C4-2B (cell line): ENCODE measurements at regions not wholly inside any gene's neighbourhood (a gene's known extent, or its start where the extent isn't known, plus 50 kb on each side); places are given as distances from the start of the nearest gene placed in this dataset.

Experiments
- H3K27ac ChIP-seq: fragments of 450-650 bp; 2 replicates; pipeline ENCODE4 v1.5.1; 2017
- ZFX ChIP-seq: fragments of 450-650 bp; IDR thresholded peaks from 2 replicates; pipeline ENCODE4 v1.6.1; 2017
- TF ChIP-seq, protein P1 (sequence below): fragments of 450-650 bp; conservative IDR thresholded peaks from 2 replicates; pipeline ENCODE4 v1.5.1; 2017; ENCODE audit warnings: mild to moderate bottlenecking

DNA sequence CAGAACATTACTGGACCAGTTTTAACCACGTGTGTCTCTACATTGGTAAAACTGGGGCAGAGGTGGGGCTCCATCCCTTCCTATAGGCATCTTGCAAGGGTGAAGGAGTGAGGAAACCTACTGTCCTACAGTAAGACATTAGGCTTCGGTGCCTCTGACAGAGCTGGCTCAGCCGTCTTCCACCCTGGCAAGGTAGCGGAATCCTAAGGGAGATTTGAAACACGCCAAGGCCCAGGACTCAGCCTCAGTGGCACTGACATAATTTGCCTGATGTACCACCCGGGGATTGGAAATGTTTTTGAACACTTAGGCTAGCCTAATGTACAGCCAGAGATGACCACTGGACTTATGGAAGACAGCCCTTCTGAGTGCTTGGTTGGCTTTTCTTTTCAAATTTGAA, 329.7 kb upstream of the IRX1 start:
- no peak overlapping the region for H3K27ac ChIP-seq
- TF ChIP-seq, protein P1, sequence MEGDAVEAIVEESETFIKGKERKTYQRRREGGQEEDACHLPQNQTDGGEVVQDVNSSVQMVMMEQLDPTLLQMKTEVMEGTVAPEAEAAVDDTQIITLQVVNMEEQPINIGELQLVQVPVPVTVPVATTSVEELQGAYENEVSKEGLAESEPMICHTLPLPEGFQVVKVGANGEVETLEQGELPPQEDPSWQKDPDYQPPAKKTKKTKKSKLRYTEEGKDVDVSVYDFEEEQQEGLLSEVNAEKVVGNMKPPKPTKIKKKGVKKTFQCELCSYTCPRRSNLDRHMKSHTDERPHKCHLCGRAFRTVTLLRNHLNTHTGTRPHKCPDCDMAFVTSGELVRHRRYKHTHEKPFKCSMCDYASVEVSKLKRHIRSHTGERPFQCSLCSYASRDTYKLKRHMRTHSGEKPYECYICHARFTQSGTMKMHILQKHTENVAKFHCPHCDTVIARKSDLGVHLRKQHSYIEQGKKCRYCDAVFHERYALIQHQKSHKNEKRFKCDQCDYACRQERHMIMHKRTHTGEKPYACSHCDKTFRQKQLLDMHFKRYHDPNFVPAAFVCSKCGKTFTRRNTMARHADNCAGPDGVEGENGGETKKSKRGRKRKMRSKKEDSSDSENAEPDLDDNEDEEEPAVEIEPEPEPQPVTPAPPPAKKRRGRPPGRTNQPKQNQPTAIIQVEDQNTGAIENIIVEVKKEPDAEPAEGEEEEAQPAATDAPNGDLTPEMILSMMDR: no peak

- no peak overlapping the region for H3K27ac ChIP-seq
- no peak for TF ChIP-seq ZFX
- TF ChIP-seq, protein P1: no peak
Observed at GRCh38 chr5:3265131-3265885, 330.3 kb upstream of the IRX1 start.

DNA sequence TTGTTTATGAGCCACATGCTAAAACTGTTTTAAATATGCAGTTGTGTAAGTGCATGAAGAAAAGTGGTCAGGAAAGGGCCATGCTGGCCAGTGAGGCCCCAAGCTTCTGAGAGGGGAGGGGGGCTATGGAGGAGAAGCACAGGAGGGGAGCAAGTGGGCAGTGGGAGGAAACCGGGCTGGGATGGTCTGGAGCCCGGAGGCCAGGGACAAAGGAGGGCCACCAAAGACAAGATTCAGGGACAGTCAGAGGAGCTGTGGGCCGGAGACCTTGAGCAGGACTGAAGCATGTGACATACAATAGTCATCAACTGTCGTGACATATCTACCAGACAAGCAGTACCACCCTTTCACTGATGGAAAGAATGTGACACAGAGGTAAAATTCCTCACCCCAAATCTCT, 333.2 kb upstream of the IRX1 start:
- no peak for TF ChIP-seq ZFX
- TF ChIP-seq, protein P1: no peak

GRCh38 chr5:3261081-3261480, 334.6 kb upstream of the IRX1 start:
- TF ChIP-seq, protein P1: no peak
- no peak overlapping the region for H3K27ac ChIP-seq

More for the DNA sequence above, 333.2 kb upstream of the IRX1 start:
- no peak overlapping the region for H3K27ac ChIP-seq

DNA sequence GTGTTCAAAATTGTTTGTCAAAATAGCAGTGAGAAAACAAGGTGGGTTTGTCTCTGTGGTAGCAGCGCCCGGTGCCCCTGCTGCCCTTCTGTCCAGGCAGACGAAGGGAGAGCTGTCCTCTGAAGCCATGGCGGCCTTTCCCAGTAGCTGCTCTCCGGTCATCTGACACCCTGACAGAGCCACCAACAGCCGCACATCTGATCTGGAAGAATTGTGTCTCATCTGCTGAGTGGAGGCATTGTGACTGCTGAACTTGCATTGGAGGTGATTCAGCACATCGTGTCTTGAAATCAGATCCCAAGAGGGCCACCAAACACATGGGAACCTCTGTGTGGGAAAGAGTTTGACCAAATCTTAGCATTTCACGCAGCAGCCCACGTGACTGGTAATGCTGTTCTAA, 337.6 kb upstream of the IRX1 start:
- H3K27ac ChIP-seq: no peak overlapping the region
- TF ChIP-seq, protein P1: no peak
- TF ChIP-seq ZFX: no peak

GRCh38 chr5:3252235-3252634, 343.4 kb upstream of the IRX1 start:
- H3K27ac ChIP-seq: no peak overlapping the region
- TF ChIP-seq, protein P1: no peak
- no peak for TF ChIP-seq ZFX

GRCh38 chr5:3251784-3252183, 343.8 kb upstream of the IRX1 start:
- TF ChIP-seq ZFX: no peak
- TF ChIP-seq, protein P1: no peak
- H3K27ac ChIP-seq: no peak overlapping the region
